ENCODE measurements at regions not wholly inside any gene's neighbourhood (a gene's known extent, or its start where the extent isn't known, plus 50 kb on each side); places are given as distances from the start of the nearest gene placed in this dataset.

DNA sequence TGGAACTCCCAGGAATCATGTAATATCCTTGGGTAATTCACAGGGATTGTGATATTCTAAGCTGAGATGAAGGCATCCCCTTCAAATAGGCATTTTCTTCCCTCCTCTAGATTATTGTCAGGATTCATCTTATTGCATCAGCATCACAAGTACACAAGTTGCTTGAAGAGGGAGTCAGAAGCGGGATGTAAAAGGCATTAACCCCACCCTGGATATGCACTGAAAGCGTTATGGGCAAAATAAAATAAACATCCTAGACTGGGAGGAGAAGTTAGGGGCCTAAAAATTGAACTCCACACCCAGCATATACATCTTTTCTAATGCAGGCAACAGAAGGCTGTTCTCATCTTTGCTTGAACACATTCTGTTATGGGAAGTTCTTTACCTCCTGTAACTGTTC lies 381.2 kb downstream of the SETD4 start:
- TF ChIP-seq TCF12 (IDR thresholded peaks at IDR 0.05; ENCODE audit: low read depth) (no peak), EP300 (IDR thresholded peaks at IDR 0.05; ENCODE audit: borderline replicate concordance) (no peak), TAF1 (IDR thresholded peaks at IDR 0.05; ENCODE audit: low read depth) (no peak)
- TF ChIP-seq, protein P1, sequence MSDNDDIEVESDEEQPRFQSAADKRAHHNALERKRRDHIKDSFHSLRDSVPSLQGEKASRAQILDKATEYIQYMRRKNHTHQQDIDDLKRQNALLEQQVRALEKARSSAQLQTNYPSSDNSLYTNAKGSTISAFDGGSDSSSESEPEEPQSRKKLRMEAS (IDR thresholded peaks at IDR 0.05), result no peak
- TF ChIP-seq, protein P2, sequence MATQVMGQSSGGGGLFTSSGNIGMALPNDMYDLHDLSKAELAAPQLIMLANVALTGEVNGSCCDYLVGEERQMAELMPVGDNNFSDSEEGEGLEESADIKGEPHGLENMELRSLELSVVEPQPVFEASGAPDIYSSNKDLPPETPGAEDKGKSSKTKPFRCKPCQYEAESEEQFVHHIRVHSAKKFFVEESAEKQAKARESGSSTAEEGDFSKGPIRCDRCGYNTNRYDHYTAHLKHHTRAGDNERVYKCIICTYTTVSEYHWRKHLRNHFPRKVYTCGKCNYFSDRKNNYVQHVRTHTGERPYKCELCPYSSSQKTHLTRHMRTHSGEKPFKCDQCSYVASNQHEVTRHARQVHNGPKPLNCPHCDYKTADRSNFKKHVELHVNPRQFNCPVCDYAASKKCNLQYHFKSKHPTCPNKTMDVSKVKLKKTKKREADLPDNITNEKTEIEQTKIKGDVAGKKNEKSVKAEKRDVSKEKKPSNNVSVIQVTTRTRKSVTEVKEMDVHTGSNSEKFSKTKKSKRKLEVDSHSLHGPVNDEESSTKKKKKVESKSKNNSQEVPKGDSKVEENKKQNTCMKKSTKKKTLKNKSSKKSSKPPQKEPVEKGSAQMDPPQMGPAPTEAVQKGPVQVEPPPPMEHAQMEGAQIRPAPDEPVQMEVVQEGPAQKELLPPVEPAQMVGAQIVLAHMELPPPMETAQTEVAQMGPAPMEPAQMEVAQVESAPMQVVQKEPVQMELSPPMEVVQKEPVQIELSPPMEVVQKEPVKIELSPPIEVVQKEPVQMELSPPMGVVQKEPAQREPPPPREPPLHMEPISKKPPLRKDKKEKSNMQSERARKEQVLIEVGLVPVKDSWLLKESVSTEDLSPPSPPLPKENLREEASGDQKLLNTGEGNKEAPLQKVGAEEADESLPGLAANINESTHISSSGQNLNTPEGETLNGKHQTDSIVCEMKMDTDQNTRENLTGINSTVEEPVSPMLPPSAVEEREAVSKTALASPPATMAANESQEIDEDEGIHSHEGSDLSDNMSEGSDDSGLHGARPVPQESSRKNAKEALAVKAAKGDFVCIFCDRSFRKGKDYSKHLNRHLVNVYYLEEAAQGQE (IDR thresholded peaks at IDR 0.05; ENCODE audit: low read depth), result no peak
- TF ChIP-seq, protein P3, sequence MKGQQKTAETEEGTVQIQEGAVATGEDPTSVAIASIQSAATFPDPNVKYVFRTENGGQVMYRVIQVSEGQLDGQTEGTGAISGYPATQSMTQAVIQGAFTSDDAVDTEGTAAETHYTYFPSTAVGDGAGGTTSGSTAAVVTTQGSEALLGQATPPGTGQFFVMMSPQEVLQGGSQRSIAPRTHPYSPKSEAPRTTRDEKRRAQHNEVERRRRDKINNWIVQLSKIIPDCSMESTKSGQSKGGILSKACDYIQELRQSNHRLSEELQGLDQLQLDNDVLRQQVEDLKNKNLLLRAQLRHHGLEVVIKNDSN (IDR thresholded peaks at IDR 0.05), result no peak

Measured in Ishikawa (cell line).